Epithelial cell of prostate (primary cell): ENCODE measurements at regions not wholly inside any gene's neighbourhood (a gene's known extent, or its start where the extent isn't known, plus 50 kb on each side); places are given as distances from the start of the nearest gene placed in this dataset.

Source experiments
- DNase-seq: peaks from one replicate; pipeline ENCODE4 v3.0.0-alpha.2; 2011; ENCODE audit warnings: low read depth, low spot score
- H3K27ac ChIP-seq: fragments of 450-650 bp; 2 replicates; pipeline ENCODE4 v1.5.1; 2017; ENCODE audit warnings: mild to moderate bottlenecking

DNA sequence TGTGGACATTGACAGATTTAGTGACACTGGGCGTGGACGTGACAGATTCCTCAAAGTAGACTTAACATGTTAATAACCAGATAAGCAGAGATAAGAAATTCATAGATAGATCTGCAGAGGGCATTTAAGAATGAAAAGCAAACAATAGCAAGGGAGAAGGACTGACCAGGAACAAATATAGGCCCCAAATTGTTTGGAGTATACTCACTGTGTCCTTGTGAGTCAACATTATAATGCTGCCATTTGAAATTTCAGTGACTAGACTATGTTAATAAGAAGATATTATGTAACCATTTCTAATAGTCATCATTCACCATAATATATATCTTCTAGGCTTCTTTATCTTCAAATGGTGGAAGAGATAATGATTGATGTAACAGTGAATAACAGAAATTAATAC is 78.1 kb upstream of the SLC38A11 start:
- no peak for DNase-seq
- H3K27ac ChIP-seq, result no peak overlapping the region

DNA sequence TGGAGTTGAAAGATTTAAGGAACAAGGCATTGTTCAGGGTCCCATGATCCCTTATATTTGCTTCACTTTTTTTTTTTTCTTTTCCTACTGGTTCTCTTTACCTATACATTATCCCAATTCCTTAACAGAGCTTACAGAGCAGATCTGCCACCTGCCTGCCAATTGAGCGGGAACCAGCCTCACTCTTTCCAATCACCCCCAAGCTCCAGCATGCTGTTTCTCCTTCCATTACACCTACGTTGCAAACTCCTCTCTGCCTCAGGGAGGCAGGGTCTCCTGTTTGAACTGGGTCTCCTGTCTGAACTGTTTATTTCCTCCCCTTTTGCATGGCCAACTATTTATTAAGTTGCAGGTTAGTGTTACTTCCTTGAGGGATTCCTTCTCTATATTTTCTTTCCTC is 77.2 kb upstream of the SLC38A11 start:
- DNase-seq, result no peak
- H3K27ac ChIP-seq, result no peak overlapping the region

- no peak overlapping the region for H3K27ac ChIP-seq
Observed at GRCh38 chr2:165024199-165024598, 68.9 kb upstream of the SLC38A11 start.

DNA sequence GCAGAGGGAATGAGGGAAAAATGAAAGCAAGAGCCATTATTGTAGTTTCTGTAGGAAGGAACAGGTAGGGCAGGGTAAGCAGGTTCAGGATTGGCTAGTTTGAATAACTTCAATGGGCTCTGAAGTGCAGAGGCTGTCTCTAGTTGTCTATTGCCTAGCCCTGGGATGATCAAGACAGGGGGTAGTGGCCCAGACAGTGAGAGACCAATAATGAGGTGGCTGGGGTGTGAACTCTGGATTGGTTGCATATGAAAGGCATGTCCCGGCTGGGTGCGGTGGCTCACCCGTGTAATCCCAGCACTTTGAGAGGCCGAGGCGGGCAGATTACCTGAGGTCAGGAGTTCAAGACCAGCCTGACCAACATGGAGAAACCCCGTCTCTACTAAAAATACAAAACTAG is 67.5 kb upstream of the SLC38A11 start:
- no peak for DNase-seq
- H3K27ac ChIP-seq, result no peak overlapping the region

More at GRCh38 chr2:165024199-165024598, 68.9 kb upstream of the SLC38A11 start:
- no peak for DNase-seq

DNA sequence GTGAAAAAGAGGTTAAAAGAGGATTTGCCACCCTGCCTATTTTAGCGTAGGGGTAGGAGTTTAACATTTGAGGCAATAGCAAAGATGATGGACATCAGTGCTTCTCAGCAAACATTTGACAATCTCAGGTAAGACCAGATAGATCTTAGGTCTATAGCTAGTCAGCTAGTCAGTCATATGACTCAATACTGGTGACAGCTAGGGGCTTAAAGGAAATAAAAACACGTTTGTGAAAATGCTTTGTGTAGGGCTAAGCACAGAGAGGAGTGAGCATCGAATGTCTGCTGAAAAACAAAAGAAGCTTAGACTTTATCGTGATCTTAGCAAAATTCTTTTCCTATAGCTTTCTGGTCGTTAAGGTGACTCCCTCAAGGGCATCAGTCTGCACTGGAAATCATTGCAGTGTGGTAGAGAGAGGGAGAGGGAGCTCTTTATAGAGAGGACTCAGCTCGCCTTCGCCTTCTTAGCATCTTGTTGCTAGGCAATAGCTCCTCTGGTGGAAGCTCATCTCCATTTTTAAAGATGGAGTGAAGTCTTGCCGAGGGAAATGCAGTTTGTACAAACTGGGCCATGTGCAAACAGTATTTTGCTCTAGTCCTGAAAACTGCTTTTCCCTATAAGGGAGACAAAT is 62.8 kb upstream of the SLC38A11 start:
- no peak overlapping the region for H3K27ac ChIP-seq

DNA sequence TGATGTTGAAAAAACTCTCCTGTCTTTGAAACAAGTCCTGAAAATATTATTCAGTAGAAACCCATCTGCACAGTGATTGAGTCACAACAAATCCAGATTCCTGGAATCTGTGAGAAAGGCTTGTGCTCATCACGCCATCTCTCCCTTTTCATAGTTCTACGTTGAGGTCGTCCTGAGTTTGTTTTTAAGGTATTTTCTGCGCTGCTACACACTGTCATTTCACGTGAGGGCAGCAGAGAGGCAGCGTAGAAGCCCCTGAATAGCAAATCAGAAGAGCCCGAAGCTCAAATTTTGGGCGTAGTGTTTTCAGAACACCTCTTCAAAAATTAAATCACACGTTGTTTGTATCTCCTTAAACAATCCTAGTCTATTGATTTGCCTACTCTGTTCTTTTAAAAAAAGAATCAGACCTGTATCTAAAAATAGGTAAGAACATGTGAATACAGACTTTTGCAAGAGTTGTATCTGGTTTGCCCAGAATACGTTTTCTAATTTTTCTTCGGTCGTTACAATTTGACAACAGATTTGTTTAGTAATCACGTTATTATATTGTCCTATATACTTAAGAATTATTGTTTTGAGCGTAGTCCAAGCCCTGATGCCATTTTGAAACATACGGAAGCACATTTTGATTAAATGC is 61.6 kb upstream of the SLC38A11 start:
- DNase-seq, result no peak
- H3K27ac ChIP-seq, result no peak overlapping the region

More for the DNA sequence above, 62.8 kb upstream of the SLC38A11 start:
- DNase-seq, result no peak

DNA sequence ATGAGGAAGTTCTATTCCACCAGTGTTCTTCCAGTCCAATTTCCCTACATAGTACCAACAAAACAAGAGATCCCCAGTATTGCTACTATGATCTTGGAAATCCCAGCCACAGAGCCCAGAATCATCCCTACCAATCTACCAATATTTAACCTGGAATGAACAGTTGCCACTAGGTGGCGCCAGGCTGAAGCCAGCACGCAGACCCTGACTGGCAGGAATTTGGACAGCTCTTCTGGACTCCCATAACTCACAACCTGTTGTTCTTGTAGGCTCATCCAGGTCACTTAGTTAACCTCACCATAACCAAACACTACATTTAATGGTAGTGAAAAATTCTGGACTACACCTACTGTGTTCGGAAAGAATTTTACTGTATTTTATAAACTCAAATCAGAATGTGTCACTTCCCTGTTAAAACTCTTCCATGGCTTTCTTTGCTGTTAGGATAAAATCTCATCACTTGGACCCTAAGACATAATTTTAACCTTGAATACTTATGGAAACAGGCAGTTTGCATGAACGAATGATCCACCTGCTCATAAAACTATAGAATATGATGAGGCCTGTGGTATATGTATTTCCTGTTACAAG is 59.8 kb upstream of the SLC38A11 start:
- DNase-seq, result no peak

GRCh38 chr2:165013944-165014619 is 58.8 kb upstream of the SLC38A11 start:
- no peak overlapping the region for H3K27ac ChIP-seq
- no peak for DNase-seq

More for the DNA sequence above, 59.8 kb upstream of the SLC38A11 start:
- H3K27ac ChIP-seq, result no peak overlapping the region

DNA sequence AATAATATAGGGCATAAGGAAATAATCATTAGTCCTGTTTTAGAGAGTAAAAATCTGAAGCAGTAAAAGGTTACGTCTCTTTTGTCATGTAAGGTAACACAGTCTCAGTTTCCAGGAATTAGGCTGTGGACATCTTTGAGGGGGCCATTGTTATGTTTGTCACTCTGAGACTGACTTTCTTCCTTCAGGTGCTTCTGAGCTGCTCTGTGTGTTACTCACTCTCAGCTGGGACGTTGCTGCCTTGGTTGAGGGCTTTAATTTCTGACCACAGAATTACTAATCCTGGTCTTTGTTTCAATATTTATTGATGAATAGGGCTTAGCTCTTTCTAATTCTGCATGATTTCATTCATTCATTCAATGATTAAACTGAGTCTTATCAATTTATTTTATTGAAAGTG is 55.9 kb upstream of the SLC38A11 start:
- H3K27ac ChIP-seq, result peak overlapping the region; percentile 92
- no peak for DNase-seq

GRCh38 chr2:165010556-165010955 is 55.2 kb upstream of the SLC38A11 start:
- peak overlapping the region; percentile 92 for H3K27ac ChIP-seq
- DNase-seq, result no peak

GRCh38 chr2:165009466-165009865 is 54.1 kb upstream of the SLC38A11 start:
- H3K27ac ChIP-seq, result peak overlapping the region; percentile 92

DNA sequence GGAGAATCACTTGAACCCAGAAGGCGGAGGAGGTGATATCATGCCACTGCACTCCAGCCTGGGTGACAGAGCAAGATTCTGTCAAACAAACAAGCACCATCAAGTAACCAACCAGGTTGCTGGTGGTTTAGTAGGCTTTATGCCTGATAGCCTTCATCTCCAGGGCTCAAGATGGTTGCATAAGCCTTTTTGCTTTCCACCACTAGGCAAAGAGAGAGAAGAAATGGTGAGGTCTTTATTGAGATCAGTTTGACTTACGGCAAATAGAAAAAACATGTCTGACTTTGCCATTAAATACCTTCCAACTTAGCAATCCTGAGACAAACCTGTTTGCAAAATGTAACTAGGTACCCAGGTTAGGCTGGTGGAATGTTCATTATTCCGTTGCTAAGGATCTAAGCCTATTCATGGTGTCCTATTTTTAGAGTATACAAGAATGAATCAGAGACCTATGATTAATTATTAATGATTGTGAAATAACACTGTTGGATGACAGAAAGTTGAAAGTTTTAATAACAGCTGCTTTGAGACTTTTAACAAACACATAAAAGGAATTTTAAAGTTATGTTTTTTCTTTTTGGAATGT is 53.5 kb upstream of the SLC38A11 start:
- H3K27ac ChIP-seq, result peak overlapping the region; percentile 92
- peak; percentile 98 for DNase-seq

More at GRCh38 chr2:165009466-165009865, 54.1 kb upstream of the SLC38A11 start:
- peak; percentile 74 for DNase-seq

DNA sequence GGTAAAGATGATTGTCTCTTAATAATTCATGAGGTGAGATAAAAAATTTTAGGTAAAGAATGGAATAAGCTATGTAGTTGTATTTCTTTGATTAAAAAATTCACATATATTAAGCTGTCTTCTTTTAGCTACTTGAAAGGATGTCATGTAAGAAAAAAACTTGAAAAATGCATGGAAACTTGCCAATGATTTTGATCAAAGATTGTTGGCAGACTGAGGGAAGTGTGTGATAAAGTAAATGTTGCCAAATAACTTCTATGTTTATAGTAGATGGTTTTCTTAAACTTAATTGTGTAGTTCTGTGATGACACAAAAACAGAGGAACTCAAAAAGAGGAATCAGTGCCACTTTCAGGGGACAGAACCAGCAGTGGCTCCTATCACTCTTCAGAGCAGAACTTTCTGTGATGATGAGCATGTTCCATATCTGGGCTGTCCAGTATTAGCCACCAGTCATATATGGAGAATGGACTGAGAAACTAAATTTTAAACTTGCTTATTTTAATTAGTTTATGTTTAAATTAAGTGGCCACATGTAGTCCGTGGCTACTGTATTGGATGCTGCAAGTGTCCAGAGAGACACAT is 51.9 kb upstream of the SLC38A11 start:
- H3K27ac ChIP-seq, result no peak overlapping the region
- no peak for DNase-seq
